GM23338 (cell line): ENCODE measurements at regions not wholly inside any gene's neighbourhood (a gene's known extent, or its start where the extent isn't known, plus 50 kb on each side); places are given as distances from the start of the nearest gene placed in this dataset.

Source experiments
- ATAC-seq: fragments of 200-7000 bp; cut with Tn5 transposase; 3 replicates; pipeline ENCODE4 v1.9.1; 2020
- DNase-seq: peaks from one replicate; pipeline ENCODE4 v3.0.0-alpha.2; 2015; ENCODE audit warnings: low spot score
- H2AFZ ChIP-seq: fragments of 200-600 bp; sonication (generic); 2 replicates; pipeline ENCODE4 v1.8.0; 2016; ENCODE audit warnings: antibody characterized with exemption, mild to moderate bottlenecking, moderate library complexity
- H3F3A ChIP-seq: fragments of 200-600 bp; sonication (generic); replicated peaks from 2 replicates; pipeline ENCODE4 v1.8.0; 2017; ENCODE audit warnings: antibody characterized with exemption, mixed run types, low read depth
- H3K27ac ChIP-seq: fragments of 200-600 bp; sonication (generic); 2 replicates; pipeline ENCODE4 v1.6.1; 2016; ENCODE audit warnings: low read depth
- H3K27me3 ChIP-seq: fragments of 200-600 bp; sonication (generic); 2 replicates; pipeline ENCODE4 v1.8.0; 2016; ENCODE audit warnings: mild to moderate bottlenecking, mixed run types, moderate library complexity; ENCODE audit not compliant: insufficient read depth
- H3K36me3 ChIP-seq: fragments of 200-600 bp; sonication (generic); 2 replicates; pipeline ENCODE4 v1.8.0; 2016; ENCODE audit warnings: mild to moderate bottlenecking; ENCODE audit not compliant: insufficient read depth
- H3K4me1 ChIP-seq: fragments of 200-600 bp; sonication (generic); 2 replicates; pipeline ENCODE4 v1.8.0; 2016; ENCODE audit warnings: mild to moderate bottlenecking, moderate library complexity; ENCODE audit not compliant: insufficient read depth
- H3K4me2 ChIP-seq: fragments of 200-600 bp; sonication (generic); 2 replicates; pipeline ENCODE4 v1.7.1; 2017; ENCODE audit warnings: mixed run types
- H3K4me3 ChIP-seq: fragments of 200-600 bp; sonication (generic); 2 replicates; pipeline ENCODE4 v1.6.1; 2016; ENCODE audit warnings: mixed run types
- H3K79me2 ChIP-seq: fragments of 200-600 bp; sonication (generic); replicated peaks from 2 replicates; pipeline ENCODE4 v1.8.0; 2017; ENCODE audit warnings: mild to moderate bottlenecking; ENCODE audit not compliant: insufficient read depth
- H3K9me2 ChIP-seq: fragments of 200-600 bp; sonication (generic); 2 replicates; pipeline ENCODE4 v1.8.0; 2017; ENCODE audit not compliant: insufficient read depth
- H4K20me1 ChIP-seq: fragments of 200-600 bp; sonication (generic); replicated peaks from 2 replicates; pipeline ENCODE4 v1.8.0; 2017; ENCODE audit warnings: mild to moderate bottlenecking; ENCODE audit not compliant: insufficient read depth
- H3K27ac Mint-ChIP-seq: 2 replicates; pipeline ENCODE4 v1.8.0; 2020; ENCODE audit warnings: inconsistent platforms, mild to moderate bottlenecking, moderate library complexity, mixed read lengths
- H3K27me3 Mint-ChIP-seq: 3 replicates; pipeline ENCODE4 v1.8.0; 2022; ENCODE audit warnings: low read depth, mild to moderate bottlenecking, moderate library complexity, mixed read lengths, inconsistent platforms; ENCODE audit not compliant: insufficient read depth, poor library complexity
- H3K36me3 Mint-ChIP-seq: 3 replicates; pipeline ENCODE4 v1.8.0; 2021; ENCODE audit warnings: low read depth, mild to moderate bottlenecking, inconsistent platforms, moderate library complexity, mixed read lengths
- H3K4me1 Mint-ChIP-seq: 3 replicates; pipeline ENCODE4 v1.8.0; 2020; ENCODE audit warnings: mild to moderate bottlenecking, inconsistent platforms, mixed read lengths
- H3K4me3 Mint-ChIP-seq: 3 replicates; pipeline ENCODE4 v1.8.0; 2021; ENCODE audit warnings: moderate library complexity, mild to moderate bottlenecking, inconsistent platforms, mixed read lengths
- H3K9me3 Mint-ChIP-seq: 3 replicates; pipeline ENCODE4 v1.8.0; 2020; ENCODE audit warnings: moderate library complexity, mild to moderate bottlenecking, inconsistent platforms, mixed read lengths
- CREB1 ChIP-seq: fragments of 250-450 bp; sonication (Bioruptor Pico); IDR thresholded peaks from 2 replicates; pipeline ENCODE4 v1.5.0; 2020; ENCODE audit warnings: low read depth, mild to moderate bottlenecking, moderate library complexity
- CTCF ChIP-seq, 2 experiments: fragments of 200-600 bp in 1 of 2; sonication (generic) in 1 of 2; conservative IDR thresholded peaks; 2 replicates each; pipeline versions ENCODE4 v1.5.1 to v1.6.1; 2016 to 2017; ENCODE audit warnings: antibody characterized with exemption in 2 of 2, low read depth in 2 of 2, mild to moderate bottlenecking in 2 of 2, moderate library complexity in 1 of 2
- NANOG ChIP-seq: IDR thresholded peaks from 2 replicates; pipeline ENCODE4 v1.6.1; 2016; ENCODE audit warnings: antibody characterized with exemption, borderline replicate concordance
- STAT1 ChIP-seq: IDR thresholded peaks from one replicate; pipeline ENCODE4 v1.6.1; 2016; ENCODE audit warnings: antibody characterized with exemption; ENCODE audit not compliant: unreplicated experiment
- ZNF331 ChIP-seq: fragments of 250-450 bp; sonication (Bioruptor Pico); IDR thresholded peaks from 2 replicates; pipeline ENCODE4 v1.5.0; 2020; ENCODE audit warnings: low read depth, mild to moderate bottlenecking, moderate library complexity
- TF ChIP-seq, protein P1 (sequence below): IDR thresholded peaks from 2 replicates; pipeline ENCODE4 v1.6.1; 2016; ENCODE audit warnings: antibody characterized with exemption
- TF ChIP-seq, protein P2 (sequence below): fragments of 250-450 bp; sonication (Bioruptor Pico); IDR thresholded peaks from 2 replicates; pipeline ENCODE4 v1.5.0; 2020; ENCODE audit warnings: mild to moderate bottlenecking, moderate library complexity
- TF ChIP-seq, protein P3 (sequence below): IDR thresholded peaks from one replicate; pipeline ENCODE4 v1.6.1; 2018; ENCODE audit warnings: antibody characterized with exemption; ENCODE audit not compliant: unreplicated experiment

DNA sequence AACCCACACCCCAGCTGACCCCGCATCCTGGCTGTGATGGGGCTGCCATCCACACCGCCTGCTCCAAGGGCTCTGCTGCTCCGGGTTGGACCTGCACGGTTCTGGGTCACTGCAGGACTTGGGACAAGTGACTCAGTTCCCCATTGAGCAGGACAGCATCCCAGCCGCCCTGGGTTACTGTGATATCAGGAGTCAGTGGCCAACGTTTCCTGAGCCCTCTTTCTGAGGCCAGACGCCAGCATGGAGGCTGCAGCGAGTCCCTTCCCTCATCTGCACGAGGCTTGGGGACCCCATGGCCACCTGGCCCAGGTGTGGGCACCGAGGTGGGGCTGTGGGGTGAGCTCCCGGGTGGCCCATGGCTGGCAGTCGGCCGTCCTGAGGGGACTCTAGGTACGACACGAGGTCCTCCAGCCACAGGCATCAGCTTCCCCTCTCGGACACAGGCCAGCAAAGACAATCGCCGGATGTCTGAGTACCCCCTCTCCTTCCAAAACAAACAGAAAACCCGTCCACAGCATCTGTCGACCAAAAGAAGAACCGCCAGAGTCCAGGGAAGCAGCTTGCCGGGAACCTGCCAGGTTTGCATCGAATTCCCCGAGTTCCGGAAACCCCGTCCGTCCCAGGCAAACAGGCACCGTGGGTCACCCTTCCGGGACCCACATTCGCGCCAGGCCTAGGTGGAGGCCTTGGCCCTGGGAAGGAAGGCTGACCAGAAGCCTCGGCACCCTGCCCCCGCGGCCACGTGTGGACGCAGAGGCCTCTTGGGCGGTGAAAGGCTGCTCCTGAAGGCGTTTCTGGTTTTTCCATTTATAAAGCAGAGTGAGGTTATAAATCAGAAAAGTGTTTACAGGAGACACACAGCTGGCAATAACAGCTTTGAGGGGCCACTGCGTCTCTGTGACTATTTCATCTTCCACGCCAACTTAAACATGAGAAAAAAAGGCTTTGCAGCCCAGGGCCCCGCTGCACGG, 136.0 kb downstream of the FAM53A start (continued):
- no peak for TF ChIP-seq NANOG
- TF ChIP-seq, protein P1, sequence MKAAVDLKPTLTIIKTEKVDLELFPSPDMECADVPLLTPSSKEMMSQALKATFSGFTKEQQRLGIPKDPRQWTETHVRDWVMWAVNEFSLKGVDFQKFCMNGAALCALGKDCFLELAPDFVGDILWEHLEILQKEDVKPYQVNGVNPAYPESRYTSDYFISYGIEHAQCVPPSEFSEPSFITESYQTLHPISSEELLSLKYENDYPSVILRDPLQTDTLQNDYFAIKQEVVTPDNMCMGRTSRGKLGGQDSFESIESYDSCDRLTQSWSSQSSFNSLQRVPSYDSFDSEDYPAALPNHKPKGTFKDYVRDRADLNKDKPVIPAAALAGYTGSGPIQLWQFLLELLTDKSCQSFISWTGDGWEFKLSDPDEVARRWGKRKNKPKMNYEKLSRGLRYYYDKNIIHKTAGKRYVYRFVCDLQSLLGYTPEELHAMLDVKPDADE, result no peak
- TF ChIP-seq STAT1, result no peak
- TF ChIP-seq CREB1 (CRISPR knock-in tag), result no peak

- Mint-ChIP-seq H3K9me3 (no peaks in the 10 kb centered on the region; the same call in 2 of the 3 replicates), H3K4me3 (no peak overlapping the region)
- TF ChIP-seq, protein P2, sequence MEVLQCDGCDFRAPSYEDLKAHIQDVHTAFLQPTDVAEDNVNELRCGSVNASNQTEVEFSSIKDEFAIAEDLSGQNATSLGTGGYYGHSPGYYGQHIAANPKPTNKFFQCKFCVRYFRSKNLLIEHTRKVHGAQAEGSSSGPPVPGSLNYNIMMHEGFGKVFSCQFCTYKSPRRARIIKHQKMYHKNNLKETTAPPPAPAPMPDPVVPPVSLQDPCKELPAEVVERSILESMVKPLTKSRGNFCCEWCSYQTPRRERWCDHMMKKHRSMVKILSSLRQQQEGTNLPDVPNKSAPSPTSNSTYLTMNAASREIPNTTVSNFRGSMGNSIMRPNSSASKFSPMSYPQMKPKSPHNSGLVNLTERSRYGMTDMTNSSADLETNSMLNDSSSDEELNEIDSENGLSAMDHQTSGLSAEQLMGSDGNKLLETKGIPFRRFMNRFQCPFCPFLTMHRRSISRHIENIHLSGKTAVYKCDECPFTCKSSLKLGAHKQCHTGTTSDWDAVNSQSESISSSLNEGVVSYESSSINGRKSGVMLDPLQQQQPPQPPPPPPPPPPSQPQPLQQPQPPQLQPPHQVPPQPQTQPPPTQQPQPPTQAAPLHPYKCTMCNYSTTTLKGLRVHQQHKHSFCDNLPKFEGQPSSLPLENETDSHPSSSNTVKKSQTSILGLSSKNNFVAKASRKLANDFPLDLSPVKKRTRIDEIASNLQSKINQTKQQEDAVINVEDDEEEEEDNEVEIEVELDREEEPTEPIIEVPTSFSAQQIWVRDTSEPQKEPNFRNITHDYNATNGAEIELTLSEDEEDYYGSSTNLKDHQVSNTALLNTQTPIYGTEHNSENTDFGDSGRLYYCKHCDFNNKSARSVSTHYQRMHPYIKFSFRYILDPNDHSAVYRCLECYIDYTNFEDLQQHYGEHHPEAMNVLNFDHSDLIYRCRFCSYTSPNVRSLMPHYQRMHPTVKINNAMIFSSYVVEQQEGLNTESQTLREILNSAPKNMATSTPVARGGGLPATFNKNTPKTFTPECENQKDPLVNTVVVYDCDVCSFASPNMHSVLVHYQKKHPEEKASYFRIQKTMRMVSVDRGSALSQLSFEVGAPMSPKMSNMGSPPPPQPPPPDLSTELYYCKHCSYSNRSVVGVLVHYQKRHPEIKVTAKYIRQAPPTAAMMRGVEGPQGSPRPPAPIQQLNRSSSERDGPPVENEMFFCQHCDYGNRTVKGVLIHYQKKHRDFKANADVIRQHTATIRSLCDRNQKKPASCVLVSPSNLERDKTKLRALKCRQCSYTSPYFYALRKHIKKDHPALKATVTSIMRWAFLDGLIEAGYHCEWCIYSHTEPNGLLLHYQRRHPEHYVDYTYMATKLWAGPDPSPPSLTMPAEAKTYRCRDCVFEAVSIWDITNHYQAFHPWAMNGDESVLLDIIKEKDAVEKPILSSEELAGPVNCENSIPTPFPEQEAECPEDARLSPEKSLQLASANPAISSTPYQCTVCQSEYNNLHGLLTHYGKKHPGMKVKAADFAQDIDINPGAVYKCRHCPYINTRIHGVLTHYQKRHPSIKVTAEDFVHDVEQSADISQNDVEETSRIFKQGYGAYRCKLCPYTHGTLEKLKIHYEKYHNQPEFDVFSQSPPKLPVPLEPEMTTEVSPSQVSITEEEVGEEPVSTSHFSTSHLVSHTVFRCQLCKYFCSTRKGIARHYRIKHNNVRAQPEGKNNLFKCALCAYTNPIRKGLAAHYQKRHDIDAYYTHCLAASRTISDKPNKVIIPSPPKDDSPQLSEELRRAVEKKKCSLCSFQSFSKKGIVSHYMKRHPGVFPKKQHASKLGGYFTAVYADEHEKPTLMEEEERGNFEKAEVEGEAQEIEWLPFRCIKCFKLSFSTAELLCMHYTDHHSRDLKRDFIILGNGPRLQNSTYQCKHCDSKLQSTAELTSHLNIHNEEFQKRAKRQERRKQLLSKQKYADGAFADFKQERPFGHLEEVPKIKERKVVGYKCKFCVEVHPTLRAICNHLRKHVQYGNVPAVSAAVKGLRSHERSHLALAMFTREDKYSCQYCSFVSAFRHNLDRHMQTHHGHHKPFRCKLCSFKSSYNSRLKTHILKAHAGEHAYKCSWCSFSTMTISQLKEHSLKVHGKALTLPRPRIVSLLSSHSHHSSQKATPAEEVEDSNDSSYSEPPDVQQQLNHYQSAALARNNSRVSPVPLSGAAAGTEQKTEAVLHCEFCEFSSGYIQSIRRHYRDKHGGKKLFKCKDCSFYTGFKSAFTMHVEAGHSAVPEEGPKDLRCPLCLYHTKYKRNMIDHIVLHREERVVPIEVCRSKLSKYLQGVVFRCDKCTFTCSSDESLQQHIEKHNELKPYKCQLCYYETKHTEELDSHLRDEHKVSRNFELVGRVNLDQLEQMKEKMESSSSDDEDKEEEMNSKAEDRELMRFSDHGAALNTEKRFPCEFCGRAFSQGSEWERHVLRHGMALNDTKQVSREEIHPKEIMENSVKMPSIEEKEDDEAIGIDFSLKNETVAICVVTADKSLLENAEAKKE (CRISPR knock-in tag), result no peak
- TF ChIP-seq CTCF (conservative IDR thresholded peaks at IDR 0.05; ENCODE audit: low read depth in 2 of 2), result no peak
- TF ChIP-seq, protein P3, sequence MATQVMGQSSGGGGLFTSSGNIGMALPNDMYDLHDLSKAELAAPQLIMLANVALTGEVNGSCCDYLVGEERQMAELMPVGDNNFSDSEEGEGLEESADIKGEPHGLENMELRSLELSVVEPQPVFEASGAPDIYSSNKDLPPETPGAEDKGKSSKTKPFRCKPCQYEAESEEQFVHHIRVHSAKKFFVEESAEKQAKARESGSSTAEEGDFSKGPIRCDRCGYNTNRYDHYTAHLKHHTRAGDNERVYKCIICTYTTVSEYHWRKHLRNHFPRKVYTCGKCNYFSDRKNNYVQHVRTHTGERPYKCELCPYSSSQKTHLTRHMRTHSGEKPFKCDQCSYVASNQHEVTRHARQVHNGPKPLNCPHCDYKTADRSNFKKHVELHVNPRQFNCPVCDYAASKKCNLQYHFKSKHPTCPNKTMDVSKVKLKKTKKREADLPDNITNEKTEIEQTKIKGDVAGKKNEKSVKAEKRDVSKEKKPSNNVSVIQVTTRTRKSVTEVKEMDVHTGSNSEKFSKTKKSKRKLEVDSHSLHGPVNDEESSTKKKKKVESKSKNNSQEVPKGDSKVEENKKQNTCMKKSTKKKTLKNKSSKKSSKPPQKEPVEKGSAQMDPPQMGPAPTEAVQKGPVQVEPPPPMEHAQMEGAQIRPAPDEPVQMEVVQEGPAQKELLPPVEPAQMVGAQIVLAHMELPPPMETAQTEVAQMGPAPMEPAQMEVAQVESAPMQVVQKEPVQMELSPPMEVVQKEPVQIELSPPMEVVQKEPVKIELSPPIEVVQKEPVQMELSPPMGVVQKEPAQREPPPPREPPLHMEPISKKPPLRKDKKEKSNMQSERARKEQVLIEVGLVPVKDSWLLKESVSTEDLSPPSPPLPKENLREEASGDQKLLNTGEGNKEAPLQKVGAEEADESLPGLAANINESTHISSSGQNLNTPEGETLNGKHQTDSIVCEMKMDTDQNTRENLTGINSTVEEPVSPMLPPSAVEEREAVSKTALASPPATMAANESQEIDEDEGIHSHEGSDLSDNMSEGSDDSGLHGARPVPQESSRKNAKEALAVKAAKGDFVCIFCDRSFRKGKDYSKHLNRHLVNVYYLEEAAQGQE, result no peak
- no peak for TF ChIP-seq STAT1
- no peak for TF ChIP-seq NANOG
- no peak for TF ChIP-seq ZNF331 (CRISPR knock-in tag)
Observed at GRCh38 chr4:1547131-1547855, 136.8 kb downstream of the FAM53A start.

More at GRCh38 chr4:1547131-1547855, 136.8 kb downstream of the FAM53A start:
- H3K4me1 Mint-ChIP-seq, result peaks cover 3% of the 10 kb centered on the region
- H3K27ac ChIP-seq, result no peak overlapping the region
- no peak for ATAC-seq
- H3K4me2 ChIP-seq, result no peak overlapping the region
- H3K9me2 ChIP-seq, result no peaks in the 10 kb centered on the region
- no peaks in the 10 kb centered on the region for H4K20me1 ChIP-seq
- no peak overlapping the region for H2AFZ ChIP-seq
- no peak overlapping the region for H3K4me3 ChIP-seq
- DNase-seq, result no peak
- H3K36me3 ChIP-seq, result no peaks in the 10 kb centered on the region
- no peaks in the 10 kb centered on the region for H3K4me1 ChIP-seq
- H3K27ac Mint-ChIP-seq, result no peak overlapping the region
- no peaks in the 10 kb centered on the region for H3K27me3 ChIP-seq
- no peaks in the 10 kb centered on the region for H3K36me3 Mint-ChIP-seq
- peaks cover 6% of the 10 kb centered on the region for H3K27me3 Mint-ChIP-seq
- H3K79me2 ChIP-seq, result no peaks in the 10 kb centered on the region
- no peaks in the 10 kb centered on the region for H3F3A ChIP-seq
